ENCODE measurements at regions not wholly inside any gene's neighbourhood (a gene's known extent, or its start where the extent isn't known, plus 50 kb on each side); places are given as distances from the start of the nearest gene placed in this dataset.

DNA sequence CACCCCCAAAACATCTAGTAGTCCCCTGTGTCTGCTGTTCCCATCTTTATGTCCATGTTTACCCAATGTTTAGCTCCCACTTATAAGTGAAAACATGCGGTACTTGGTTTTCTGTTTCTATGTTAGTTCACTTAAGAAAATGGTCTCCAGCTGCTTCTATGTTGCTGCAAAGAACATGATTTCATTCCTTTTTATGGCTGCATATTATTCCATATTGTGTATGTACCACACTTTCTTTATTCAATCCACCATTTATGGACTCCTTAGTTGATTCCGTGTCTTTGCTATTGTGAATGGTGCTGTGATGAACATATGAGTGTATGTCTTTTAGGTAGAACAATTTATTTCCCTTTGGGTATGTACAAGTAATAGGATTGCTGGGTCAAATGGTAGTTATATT lies 51.2 kb downstream of the GRK7 start:
- H3K9me3 ChIP-seq: no peaks in the 10 kb centered on the region; the same call in 1 of the 2 replicates
- in situ Hi-C loops (cut with MboI; ENCODE audit: low sequenced_read_pairs): no loop called here
- H3K27me3 ChIP-seq (ENCODE audit: low read depth): peaks cover 11% of the 10 kb centered on the region
- no peak for DNase-seq (ENCODE audit: low spot score in 2 of 2)
- no peaks in the 10 kb centered on the region for H3K36me3 ChIP-seq (replicated peaks)
- H3K4me3 ChIP-seq: no peak overlapping the region
- H3K4me1 ChIP-seq: no peaks in the 10 kb centered on the region

- in situ Hi-C loops (cut with MboI; ENCODE audit: low sequenced_read_pairs): no loop called here
- Histone ChIP-seq H3K9me3 (no peaks in the 10 kb centered on the region; the same call in 1 of the 2 replicates), H3K36me3 (replicated peaks) (no peaks in the 10 kb centered on the region), H3K4me3 (no peak overlapping the region), H3K4me1 (no peaks in the 10 kb centered on the region), H3K27me3 (ENCODE audit: low read depth) (peaks cover 11% of the 10 kb centered on the region)
- DNase-seq (ENCODE audit: low spot score in 2 of 2): no peak
Measured at GRCh38 chr3:141815667-141816066, 52.5 kb downstream of the GRK7 start.

- peaks cover 11% of the 10 kb centered on the region for H3K27me3 ChIP-seq (ENCODE audit: low read depth)
- no peaks in the 10 kb centered on the region; the same call in 1 of the 2 replicates for H3K9me3 ChIP-seq
- DNase-seq (ENCODE audit: low spot score in 2 of 2): no peak
- H3K4me1 ChIP-seq: no peaks in the 10 kb centered on the region
- no peaks in the 10 kb centered on the region for H3K36me3 ChIP-seq (replicated peaks)
- no peak overlapping the region for H3K4me3 ChIP-seq
- in situ Hi-C loops (cut with MboI; ENCODE audit: low sequenced_read_pairs): no loop called here
Measured at GRCh38 chr3:141816958-141817357, 53.8 kb downstream of the GRK7 start.

- in situ Hi-C loops (cut with MboI; ENCODE audit: low sequenced_read_pairs): no loop called here
- peak in 1 of 2 experiments; percentile 21 for DNase-seq (ENCODE audit: low spot score in 2 of 2)
Measured at GRCh38 chr3:141825216-141826011, 51.0 kb upstream of the ATP1B3 start.

More at GRCh38 chr3:141825216-141826011, 51.0 kb upstream of the ATP1B3 start:
- Histone ChIP-seq H3K27me3 (ENCODE audit: low read depth) (no peaks in the 10 kb centered on the region), H3K9me3 (no peaks in the 10 kb centered on the region), H3K4me1 (peaks cover 3% of the 10 kb centered on the region), H3K36me3 (replicated peaks) (no peaks in the 10 kb centered on the region), H3K4me3 (no peak overlapping the region)
